HL-60 (cell line): ENCODE measurements at regions not wholly inside any gene's neighbourhood (a gene's known extent, or its start where the extent isn't known, plus 50 kb on each side); places are given as distances from the start of the nearest gene placed in this dataset.

Experiments
- GABPA ChIP-seq: IDR thresholded peaks from 2 replicates; pipeline ENCODE4 v1.6.1; 2012; ENCODE audit warnings: low read depth
- POLR2AphosphoS5 ChIP-seq: IDR thresholded peaks from 2 replicates; pipeline ENCODE4 v1.6.1; 2012; ENCODE audit warnings: low read depth
- TF ChIP-seq, protein P1 (sequence below): IDR thresholded peaks from one replicate; pipeline ENCODE4 v1.5.1; 2011; ENCODE audit warnings: low read length, control low read depth, inconsistent platforms; ENCODE audit not compliant: insufficient read depth
- TF ChIP-seq, protein P2 (sequence below): IDR thresholded peaks from 2 replicates; pipeline ENCODE4 v1.6.1; 2012; ENCODE audit warnings: low read depth; ENCODE audit not compliant: insufficient replicate concordance

DNA sequence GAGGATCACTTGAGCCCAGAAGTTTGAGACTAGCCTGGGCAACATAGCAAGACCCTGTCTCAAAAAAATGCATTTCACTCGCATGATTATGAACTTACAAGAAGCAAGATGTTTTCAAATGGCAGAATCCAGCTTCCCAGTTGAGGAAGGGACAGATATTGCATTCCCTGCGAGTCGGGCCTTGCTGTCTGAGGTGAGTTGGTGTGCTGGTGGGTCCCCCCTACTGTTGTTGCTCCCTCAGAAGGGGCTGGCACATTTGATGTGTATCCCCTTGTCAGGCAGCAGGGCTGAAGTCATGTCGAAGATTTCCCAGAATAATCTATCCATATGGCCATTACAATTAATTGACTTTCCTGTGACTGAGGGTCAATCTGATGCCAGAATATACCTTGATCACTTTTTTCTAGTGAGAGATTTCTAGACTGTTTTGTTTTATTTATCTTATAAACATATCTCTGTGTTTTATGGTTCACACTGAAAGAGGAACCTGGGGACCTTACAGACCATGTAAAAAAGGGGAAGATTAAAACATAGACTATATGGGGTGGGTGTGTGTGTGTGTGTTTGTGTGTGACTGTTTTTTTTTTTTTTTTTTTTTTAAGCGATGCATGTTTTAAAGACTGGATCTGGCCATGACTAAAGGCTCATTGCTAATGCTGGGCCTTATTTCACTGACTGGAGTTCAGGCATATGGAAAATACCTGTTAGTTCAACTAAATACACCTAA, 112.1 kb upstream of the MRPS22 start:
- TF ChIP-seq, protein P1, sequence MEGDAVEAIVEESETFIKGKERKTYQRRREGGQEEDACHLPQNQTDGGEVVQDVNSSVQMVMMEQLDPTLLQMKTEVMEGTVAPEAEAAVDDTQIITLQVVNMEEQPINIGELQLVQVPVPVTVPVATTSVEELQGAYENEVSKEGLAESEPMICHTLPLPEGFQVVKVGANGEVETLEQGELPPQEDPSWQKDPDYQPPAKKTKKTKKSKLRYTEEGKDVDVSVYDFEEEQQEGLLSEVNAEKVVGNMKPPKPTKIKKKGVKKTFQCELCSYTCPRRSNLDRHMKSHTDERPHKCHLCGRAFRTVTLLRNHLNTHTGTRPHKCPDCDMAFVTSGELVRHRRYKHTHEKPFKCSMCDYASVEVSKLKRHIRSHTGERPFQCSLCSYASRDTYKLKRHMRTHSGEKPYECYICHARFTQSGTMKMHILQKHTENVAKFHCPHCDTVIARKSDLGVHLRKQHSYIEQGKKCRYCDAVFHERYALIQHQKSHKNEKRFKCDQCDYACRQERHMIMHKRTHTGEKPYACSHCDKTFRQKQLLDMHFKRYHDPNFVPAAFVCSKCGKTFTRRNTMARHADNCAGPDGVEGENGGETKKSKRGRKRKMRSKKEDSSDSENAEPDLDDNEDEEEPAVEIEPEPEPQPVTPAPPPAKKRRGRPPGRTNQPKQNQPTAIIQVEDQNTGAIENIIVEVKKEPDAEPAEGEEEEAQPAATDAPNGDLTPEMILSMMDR, result no peak
- no peak for TF ChIP-seq GABPA
- TF ChIP-seq POLR2AphosphoS5, result no peak
- TF ChIP-seq, protein P2, sequence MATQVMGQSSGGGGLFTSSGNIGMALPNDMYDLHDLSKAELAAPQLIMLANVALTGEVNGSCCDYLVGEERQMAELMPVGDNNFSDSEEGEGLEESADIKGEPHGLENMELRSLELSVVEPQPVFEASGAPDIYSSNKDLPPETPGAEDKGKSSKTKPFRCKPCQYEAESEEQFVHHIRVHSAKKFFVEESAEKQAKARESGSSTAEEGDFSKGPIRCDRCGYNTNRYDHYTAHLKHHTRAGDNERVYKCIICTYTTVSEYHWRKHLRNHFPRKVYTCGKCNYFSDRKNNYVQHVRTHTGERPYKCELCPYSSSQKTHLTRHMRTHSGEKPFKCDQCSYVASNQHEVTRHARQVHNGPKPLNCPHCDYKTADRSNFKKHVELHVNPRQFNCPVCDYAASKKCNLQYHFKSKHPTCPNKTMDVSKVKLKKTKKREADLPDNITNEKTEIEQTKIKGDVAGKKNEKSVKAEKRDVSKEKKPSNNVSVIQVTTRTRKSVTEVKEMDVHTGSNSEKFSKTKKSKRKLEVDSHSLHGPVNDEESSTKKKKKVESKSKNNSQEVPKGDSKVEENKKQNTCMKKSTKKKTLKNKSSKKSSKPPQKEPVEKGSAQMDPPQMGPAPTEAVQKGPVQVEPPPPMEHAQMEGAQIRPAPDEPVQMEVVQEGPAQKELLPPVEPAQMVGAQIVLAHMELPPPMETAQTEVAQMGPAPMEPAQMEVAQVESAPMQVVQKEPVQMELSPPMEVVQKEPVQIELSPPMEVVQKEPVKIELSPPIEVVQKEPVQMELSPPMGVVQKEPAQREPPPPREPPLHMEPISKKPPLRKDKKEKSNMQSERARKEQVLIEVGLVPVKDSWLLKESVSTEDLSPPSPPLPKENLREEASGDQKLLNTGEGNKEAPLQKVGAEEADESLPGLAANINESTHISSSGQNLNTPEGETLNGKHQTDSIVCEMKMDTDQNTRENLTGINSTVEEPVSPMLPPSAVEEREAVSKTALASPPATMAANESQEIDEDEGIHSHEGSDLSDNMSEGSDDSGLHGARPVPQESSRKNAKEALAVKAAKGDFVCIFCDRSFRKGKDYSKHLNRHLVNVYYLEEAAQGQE, result no peak
